Mucosa of descending colon (tissue), 3 donors: ENCODE measurements at regions not wholly inside any gene's neighbourhood (a gene's known extent, or its start where the extent isn't known, plus 50 kb on each side); places are given as distances from the start of the nearest gene placed in this dataset.
A peak's percentile ranks its signal among the peaks of the same experiment; 100 is the strongest.

Experiments
- ATAC-seq: fragments of 200-7000 bp; cut with Tn5 transposase; one replicate; pipeline ENCODE4 v1.9.1; 2020; ENCODE audit warnings: mild to moderate bottlenecking, moderate library complexity
- DNase-seq, 3 donors: peaks; one replicate each; pipeline ENCODE4 v3.0.0-alpha.2; 2020
- H3K36me3 ChIP-seq: fragments of 200-600 bp; one replicate; pipeline ENCODE4 v1.8.0; 2021; ENCODE audit warnings: low read depth, mild to moderate bottlenecking
- H3K4me1 ChIP-seq: fragments of 200-600 bp; one replicate; pipeline ENCODE4 v1.8.0; 2021; ENCODE audit warnings: low read depth, mild to moderate bottlenecking
- H3K4me3 ChIP-seq: fragments of 200-600 bp; one replicate; pipeline ENCODE4 v1.8.0; 2021; ENCODE audit warnings: mild to moderate bottlenecking
- H3K9me3 ChIP-seq: fragments of 200-600 bp; one replicate; pipeline ENCODE4 v1.8.0; 2021; ENCODE audit warnings: mild to moderate bottlenecking
- CTCF ChIP-seq: fragments of 200-600 bp; IDR thresholded peaks from one replicate; pipeline ENCODE4 v1.8.0; 2022; ENCODE audit warnings: antibody characterized with exemption, mild to moderate bottlenecking
- intact Hi-C, 2 donors: fragments of 100-400 bp; cut with DNase I in 1 of 2; cut with micrococcal nuclease in 1 of 2; formaldehyde crosslinking; loops; one replicate each; pipeline versions ENCODE4 v1.11.0 to v1.11.1; 2022; cut with DNase I, micrococcal nuclease
- donor health status: DM: no; HTN: no; CAD: no; lungs with moderate emphysema.
- donor health status: DM: no; HTN: no; CAD: no.
- donor health status: DM: no; HTN: yes; CAD: no.

GRCh38 chr13:79225487-79226232 is 180.4 kb downstream of the RBM26 start:
- no peak for TF ChIP-seq CTCF
- DNase-seq (no peak), ATAC-seq (peak; percentile 56)
- Histone ChIP-seq H3K4me3 (no peak overlapping the region), H3K4me1 (peaks cover 16% of the 10 kb centered on the region), H3K36me3 (no peaks in the 10 kb centered on the region), H3K9me3 (no peaks in the 10 kb centered on the region)
- intact Hi-C loops, result no loop called here

GRCh38 chr13:79222427-79223205 is 183.4 kb downstream of the RBM26 start:
- Histone ChIP-seq H3K4me1 (peaks cover 15% of the 10 kb centered on the region), H3K4me3 (no peak overlapping the region), H3K36me3 (no peaks in the 10 kb centered on the region), H3K9me3 (no peaks in the 10 kb centered on the region)
- intact Hi-C loops, result no loop called here
- no peak for TF ChIP-seq CTCF
- ATAC-seq (no peak), DNase-seq (no peak)

- intact Hi-C loops, result loop anchor here in 1 of 2 donors (5.0 kb wide), 1 partner anchor 100 kb away; no protein-coding TSS in a partner anchor
- no peaks in the 10 kb centered on the region for H3K9me3 ChIP-seq
- ATAC-seq, result no peak
- no peak for DNase-seq
- no peaks in the 10 kb centered on the region for H3K4me1 ChIP-seq
- H3K36me3 ChIP-seq, result no peaks in the 10 kb centered on the region
- no peak for TF ChIP-seq CTCF
- no peak overlapping the region for H3K4me3 ChIP-seq
These were observed 193.9 kb downstream of the RBM26 start for GRCh38 chr13:79212064-79212619.

GRCh38 chr13:79211377-79211776 is 194.7 kb downstream of the RBM26 start:
- no peak for DNase-seq
- H3K4me3 ChIP-seq, result no peak overlapping the region
- H3K4me1 ChIP-seq, result no peaks in the 10 kb centered on the region
- intact Hi-C loops, result loop anchor here in 1 of 2 donors (5.0 kb wide), 1 partner anchor 101 kb away; no protein-coding TSS in a partner anchor
- no peak for ATAC-seq
- H3K9me3 ChIP-seq, result no peaks in the 10 kb centered on the region
- no peak for TF ChIP-seq CTCF
- no peaks in the 10 kb centered on the region for H3K36me3 ChIP-seq

GRCh38 chr13:79197933-79198332 is 208.1 kb downstream of the RBM26 start:
- ATAC-seq (no peak), DNase-seq (no peak)
- H3K36me3 ChIP-seq, result no peaks in the 10 kb centered on the region
- H3K9me3 ChIP-seq, result no peaks in the 10 kb centered on the region
- no peak for TF ChIP-seq CTCF
- intact Hi-C loops, result no loop called here
- no peaks in the 10 kb centered on the region for H3K4me1 ChIP-seq
- H3K4me3 ChIP-seq, result no peak overlapping the region
